ENCODE measurements at regions not wholly inside any gene's neighbourhood (a gene's known extent, or its start where the extent isn't known, plus 50 kb on each side); places are given as distances from the start of the nearest gene placed in this dataset.

- no peak for TF ChIP-seq CTCF (optimal IDR thresholded peaks at IDR 0.05 in 1 of 3, IDR thresholded peaks at IDR 0.05 in 1 of 3, conservative IDR thresholded peaks at IDR 0.05 in 1 of 3; ENCODE audit: extremely low read depth in 1 of 3, insufficient read depth in 2 of 3, low read length in 3 of 3)
- no peak for TF ChIP-seq EZH2 (IDR thresholded peaks at IDR 0.05; ENCODE audit: low read length)
Measured at GRCh38 chr13:38618881-38619280, 68.0 kb upstream of the FREM2 start.
